ENCODE measurements at regions not wholly inside any gene's neighbourhood (a gene's known extent, or its start where the extent isn't known, plus 50 kb on each side); places are given as distances from the start of the nearest gene placed in this dataset.

DNA sequence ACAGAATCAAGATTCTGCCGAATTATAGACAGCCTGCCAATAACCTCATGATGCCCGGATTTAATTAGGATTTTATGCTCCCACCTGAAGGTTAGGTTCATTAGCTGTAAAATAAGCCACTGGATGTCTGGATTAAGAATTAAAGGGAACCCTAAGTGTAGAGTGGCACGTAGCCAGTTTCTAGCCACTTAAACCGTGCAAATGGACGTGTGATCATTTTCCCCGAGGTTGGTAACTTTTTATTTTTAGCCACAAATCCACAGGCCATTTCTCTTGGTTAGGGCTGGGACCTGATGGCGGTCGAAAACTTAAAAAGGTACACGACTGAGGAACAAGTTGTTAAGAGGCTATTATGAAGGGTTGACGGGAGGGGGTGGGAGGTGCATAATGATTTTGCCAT is 127.3 kb upstream of the TMPO start:
- Histone ChIP-seq H3K9me3 (replicated peaks in 1 of 2; ENCODE audit: control insufficient read depth in 1 of 2, insufficient read depth in 1 of 2, low read length in 2 of 2) (no peaks in the 10 kb centered on the region), H3K27ac (ENCODE audit: low read depth in 1 of 2, low read length in 2 of 2) (no peak overlapping the region), H3K79me2 (ENCODE audit: insufficient read depth, low read length) (no peaks in the 10 kb centered on the region), H3K4me2 (replicated peaks; ENCODE audit: extremely low read depth, low read length, poor library complexity, severe bottlenecking) (no peak overlapping the region), H2AFZ (ENCODE audit: insufficient read depth, low read depth, low read length, poor library complexity, severe bottlenecking) (no peak overlapping the region), H3K4me1 (ENCODE audit: control insufficient read depth in 1 of 2, insufficient read depth in 2 of 2, low read length in 2 of 2) (no peaks in the 10 kb centered on the region), H3K9ac (ENCODE audit: insufficient read depth, low read length, poor library complexity, severe bottlenecking) (no peak overlapping the region), H3K27me3 (ENCODE audit: control insufficient read depth in 2 of 2, insufficient read depth in 2 of 2, low read length in 2 of 2) (peaks cover 0 to 2% of the 10 kb centered on the region in 2 donors), H3K4me3 (replicated peaks in 1 of 3; ENCODE audit: low read depth in 2 of 3, low read length in 3 of 3) (no peak overlapping the region), H3K36me3 (replicated peaks in 1 of 2; ENCODE audit: control insufficient read depth in 1 of 2, insufficient read depth in 2 of 2, low read length in 2 of 2) (no peaks in the 10 kb centered on the region), H4K20me1 (ENCODE audit: insufficient read depth, low read length) (no peaks in the 10 kb centered on the region)
- DNase-seq: no peak
- 88% methylated on average over 3 of the region's 10 CpGs for WGBS (ENCODE audit: insufficient coverage)
- intact Hi-C loops (cut with micrococcal nuclease): no loop called here
- no peaks in the 10 kb centered on the region for H3K36me3 Mint-ChIP-seq
- H3K27me3 Mint-ChIP-seq (ENCODE audit: low read depth in 3 of 3): peaks cover 11 to 18% (median 16%) of the 10 kb centered on the region in 3 donors
- H3K27ac Mint-ChIP-seq: no peak overlapping the region
- H3K9me3 Mint-ChIP-seq: no peaks in the 10 kb centered on the region
- H3K4me3 Mint-ChIP-seq: no peak overlapping the region
- TF ChIP-seq, protein P1, sequence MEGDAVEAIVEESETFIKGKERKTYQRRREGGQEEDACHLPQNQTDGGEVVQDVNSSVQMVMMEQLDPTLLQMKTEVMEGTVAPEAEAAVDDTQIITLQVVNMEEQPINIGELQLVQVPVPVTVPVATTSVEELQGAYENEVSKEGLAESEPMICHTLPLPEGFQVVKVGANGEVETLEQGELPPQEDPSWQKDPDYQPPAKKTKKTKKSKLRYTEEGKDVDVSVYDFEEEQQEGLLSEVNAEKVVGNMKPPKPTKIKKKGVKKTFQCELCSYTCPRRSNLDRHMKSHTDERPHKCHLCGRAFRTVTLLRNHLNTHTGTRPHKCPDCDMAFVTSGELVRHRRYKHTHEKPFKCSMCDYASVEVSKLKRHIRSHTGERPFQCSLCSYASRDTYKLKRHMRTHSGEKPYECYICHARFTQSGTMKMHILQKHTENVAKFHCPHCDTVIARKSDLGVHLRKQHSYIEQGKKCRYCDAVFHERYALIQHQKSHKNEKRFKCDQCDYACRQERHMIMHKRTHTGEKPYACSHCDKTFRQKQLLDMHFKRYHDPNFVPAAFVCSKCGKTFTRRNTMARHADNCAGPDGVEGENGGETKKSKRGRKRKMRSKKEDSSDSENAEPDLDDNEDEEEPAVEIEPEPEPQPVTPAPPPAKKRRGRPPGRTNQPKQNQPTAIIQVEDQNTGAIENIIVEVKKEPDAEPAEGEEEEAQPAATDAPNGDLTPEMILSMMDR (IDR thresholded peaks at IDR 0.05): no peak
- no peaks in the 10 kb centered on the region for H3K4me1 Mint-ChIP-seq

DNA sequence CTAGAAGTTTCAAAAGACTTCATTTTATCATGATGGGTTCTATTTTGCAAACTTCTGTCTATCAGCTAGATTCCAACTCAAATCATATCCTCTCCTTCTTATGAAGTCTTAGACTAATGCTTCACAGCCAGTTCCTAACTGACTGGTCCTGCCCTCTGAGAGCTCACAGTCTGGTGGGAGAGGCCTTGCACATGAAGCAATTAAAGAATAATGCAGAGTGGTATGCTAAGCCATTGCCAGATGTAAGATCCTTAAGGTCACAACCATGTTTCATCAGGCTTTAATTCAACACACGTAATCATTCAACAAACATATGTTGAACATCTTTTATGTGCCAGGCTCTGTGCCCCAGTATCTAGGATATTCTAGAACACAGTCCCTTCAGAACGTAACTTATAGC is 125.8 kb upstream of the TMPO start:
- WGBS (ENCODE audit: insufficient coverage): 80% methylated on average over 1 of the region's 2 CpGs
- no peak overlapping the region for H3K4me3 ChIP-seq (replicated peaks in 1 of 3; ENCODE audit: low read depth in 2 of 3, low read length in 3 of 3)
- H3K4me3 Mint-ChIP-seq: no peak overlapping the region

More for the DNA sequence above, 125.8 kb upstream of the TMPO start:
- Histone ChIP-seq H3K4me2 (replicated peaks; ENCODE audit: extremely low read depth, low read length, poor library complexity, severe bottlenecking) (no peak overlapping the region), H3K9ac (ENCODE audit: insufficient read depth, low read length, poor library complexity, severe bottlenecking) (no peak overlapping the region), H3K9me3 (replicated peaks in 1 of 2; ENCODE audit: control insufficient read depth in 1 of 2, insufficient read depth in 1 of 2, low read length in 2 of 2) (no peaks in the 10 kb centered on the region), H3K36me3 (replicated peaks in 1 of 2; ENCODE audit: control insufficient read depth in 1 of 2, insufficient read depth in 2 of 2, low read length in 2 of 2) (no peaks in the 10 kb centered on the region), H4K20me1 (ENCODE audit: insufficient read depth, low read length) (no peaks in the 10 kb centered on the region), H3K79me2 (ENCODE audit: insufficient read depth, low read length) (no peaks in the 10 kb centered on the region), H3K4me1 (ENCODE audit: control insufficient read depth in 1 of 2, insufficient read depth in 2 of 2, low read length in 2 of 2) (no peaks in the 10 kb centered on the region), H2AFZ (ENCODE audit: insufficient read depth, low read depth, low read length, poor library complexity, severe bottlenecking) (no peak overlapping the region), H3K27ac (ENCODE audit: low read depth in 1 of 2, low read length in 2 of 2) (no peak overlapping the region), H3K27me3 (ENCODE audit: control insufficient read depth in 2 of 2, insufficient read depth in 2 of 2, low read length in 2 of 2) (peaks cover 0 to 2% of the 10 kb centered on the region in 2 donors)
- Mint-ChIP-seq H3K4me1 (no peaks in the 10 kb centered on the region), H3K9me3 (no peaks in the 10 kb centered on the region), H3K36me3 (no peaks in the 10 kb centered on the region), H3K27me3 (ENCODE audit: low read depth in 3 of 3) (peaks cover 11 to 18% (median 16%) of the 10 kb centered on the region in 3 donors), H3K27ac (peak overlapping the region in 1 of 7 donors; percentile 17)
- DNase-seq: no peak
- intact Hi-C loops (cut with micrococcal nuclease): no loop called here
- TF ChIP-seq, protein P1 (IDR thresholded peaks at IDR 0.05): no peak
